Neural cell (in vitro differentiated cells): ENCODE measurements at regions not wholly inside any gene's neighbourhood (a gene's known extent, or its start where the extent isn't known, plus 50 kb on each side); places are given as distances from the start of the nearest gene placed in this dataset.

ENCODE experiments used
- H2AFZ ChIP-seq: fragments of 200-600, 300-800 bp; sonication (generic), shearing (Covaris generic); 2 replicates; pipeline ENCODE4 v1.6.0; 2014; ENCODE audit warnings: low read depth, mild to moderate bottlenecking, antibody characterized with exemption, low read length, moderate library complexity
- H3F3A ChIP-seq: fragments of 200-600 bp; shearing (Covaris generic); 2 replicates; pipeline ENCODE4 v1.6.1; 2016; ENCODE audit warnings: mild to moderate bottlenecking, moderate library complexity, mixed read lengths, antibody characterized with exemption, low read length; ENCODE audit not compliant: insufficient read depth, poor library complexity, severe bottlenecking
- H3K27ac ChIP-seq: fragments of 200-600, 300-800 bp; sonication (generic), shearing (Covaris generic); 2 replicates; pipeline ENCODE4 v1.5.1; 2014; ENCODE audit warnings: mild to moderate bottlenecking, low read length, moderate library complexity
- H3K27me3 ChIP-seq: fragments of 300-800, 200-600 bp; sonication (generic), shearing (Covaris generic); 2 replicates; pipeline ENCODE4 v1.6.0; 2014; ENCODE audit warnings: mild to moderate bottlenecking, low read depth, low read length, moderate library complexity; ENCODE audit not compliant: insufficient read depth
- H3K36me3 ChIP-seq: fragments of 300-800, 200-600 bp; sonication (generic), shearing (Covaris generic); 2 replicates; pipeline ENCODE4 v1.5.1; 2014; ENCODE audit warnings: mild to moderate bottlenecking, antibody characterized with exemption, low read length, moderate library complexity; ENCODE audit not compliant: insufficient read depth
- H3K4me2 ChIP-seq: fragments of 300-800, 200-600 bp; sonication (generic), shearing (Covaris generic); 2 replicates; pipeline ENCODE4 v1.6.0; 2014; ENCODE audit warnings: mild to moderate bottlenecking, low read length
- H3K4me3 ChIP-seq: fragments of 300-800, 200-600 bp; sonication (generic), shearing (Covaris generic); 2 replicates; pipeline ENCODE4 v1.5.1; 2014; ENCODE audit warnings: mild to moderate bottlenecking, low read length, moderate library complexity
- H3K79me2 ChIP-seq: fragments of 200-600 bp; shearing (Covaris generic); replicated peaks from 2 replicates; pipeline ENCODE4 v1.6.0; 2014; ENCODE audit warnings: mild to moderate bottlenecking, low read length, moderate library complexity; ENCODE audit not compliant: insufficient read depth
- H3K9ac ChIP-seq: fragments of 300-800, 200-600 bp; sonication (generic), shearing (Covaris generic); 2 replicates; pipeline ENCODE4 v1.6.1; 2016; ENCODE audit warnings: mild to moderate bottlenecking, low read length, mixed read lengths
- H3K9me2 ChIP-seq: fragments of 200-600 bp; shearing (Covaris generic); 2 replicates; pipeline ENCODE4 v1.6.1; 2016; ENCODE audit warnings: mild to moderate bottlenecking, low read length, mixed read lengths; ENCODE audit not compliant: insufficient read depth
- H3K9me3 ChIP-seq: fragments of 200-600, 300-800 bp; sonication (generic), shearing (Covaris generic); 2 replicates; pipeline ENCODE4 v1.6.1; 2016; ENCODE audit warnings: mild to moderate bottlenecking, mixed run types, low read length, moderate library complexity, mixed read lengths
- H4K20me1 ChIP-seq: fragments of 200-600 bp; shearing (Covaris generic); 2 replicates; pipeline ENCODE4 v1.6.1; 2016; ENCODE audit warnings: mild to moderate bottlenecking, mixed run types; ENCODE audit not compliant: insufficient read depth
- EP300 ChIP-seq: fragments of 450-650 bp; conservative IDR thresholded peaks from 2 replicates; pipeline ENCODE4 v1.6.1; 2014; ENCODE audit warnings: antibody characterized with exemption, mild to moderate bottlenecking, moderate library complexity; ENCODE audit not compliant: poor library complexity, severe bottlenecking
- EZH2 ChIP-seq: fragments of 200-600, 300-800 bp; shearing (Covaris generic), sonication (generic); IDR thresholded peaks from 2 replicates; pipeline ENCODE4 v1.6.1; 2014; ENCODE audit warnings: antibody characterized with exemption, low read length, borderline replicate concordance, mild to moderate bottlenecking; ENCODE audit not compliant: insufficient read depth, poor library complexity, severe bottlenecking
- MXI1 ChIP-seq: fragments of 450-650 bp; conservative IDR thresholded peaks from 2 replicates; pipeline ENCODE4 v1.6.1; 2014; ENCODE audit warnings: antibody characterized with exemption, mild to moderate bottlenecking; ENCODE audit not compliant: poor library complexity, severe bottlenecking
- POLR2AphosphoS5 ChIP-seq: IDR thresholded peaks from 2 replicates; pipeline ENCODE4 v1.6.1; 2012
- RAD21 ChIP-seq: fragments of 450-650 bp; conservative IDR thresholded peaks from 2 replicates; pipeline ENCODE4 v1.6.1; 2014; ENCODE audit warnings: antibody characterized with exemption, mild to moderate bottlenecking, moderate library complexity
- REST ChIP-seq: IDR thresholded peaks from 2 replicates; pipeline ENCODE4 v1.6.1; 2012; ENCODE audit warnings: borderline replicate concordance
- SMC3 ChIP-seq: fragments of 450-650 bp; conservative IDR thresholded peaks from 2 replicates; pipeline ENCODE4 v1.6.1; 2014; ENCODE audit warnings: antibody characterized with exemption, mild to moderate bottlenecking, moderate library complexity; ENCODE audit not compliant: poor library complexity
- TAF1 ChIP-seq: IDR thresholded peaks from 2 replicates; pipeline ENCODE4 v1.6.1; 2012; ENCODE audit warnings: low read depth
- TF ChIP-seq, protein P1 (sequence below): fragments of 450-650 bp; IDR thresholded peaks from 2 replicates; pipeline ENCODE4 v1.5.1; 2014; ENCODE audit warnings: antibody characterized with exemption, mild to moderate bottlenecking, moderate library complexity; ENCODE audit not compliant: poor library complexity, severe bottlenecking

- TF ChIP-seq EP300: no peak
- no peak for TF ChIP-seq SMC3
- no peak for TF ChIP-seq MXI1
- Histone ChIP-seq H3K27me3 (no peaks in the 10 kb centered on the region), H3K4me2 (no peak overlapping the region), H3K9me3 (no peaks in the 10 kb centered on the region), H3K9me2 (no peaks in the 10 kb centered on the region), H3K36me3 (no peaks in the 10 kb centered on the region), H4K20me1 (no peaks in the 10 kb centered on the region), H3F3A (no peaks in the 10 kb centered on the region), H3K27ac (no peak overlapping the region), H2AFZ (no peak overlapping the region), H3K4me3 (no peak overlapping the region), H3K79me2 (no peaks in the 10 kb centered on the region), H3K9ac (no peak overlapping the region)
Observed at GRCh38 chr11:91755526-91755925, 469.1 kb upstream of the FAT3 start.

DNA sequence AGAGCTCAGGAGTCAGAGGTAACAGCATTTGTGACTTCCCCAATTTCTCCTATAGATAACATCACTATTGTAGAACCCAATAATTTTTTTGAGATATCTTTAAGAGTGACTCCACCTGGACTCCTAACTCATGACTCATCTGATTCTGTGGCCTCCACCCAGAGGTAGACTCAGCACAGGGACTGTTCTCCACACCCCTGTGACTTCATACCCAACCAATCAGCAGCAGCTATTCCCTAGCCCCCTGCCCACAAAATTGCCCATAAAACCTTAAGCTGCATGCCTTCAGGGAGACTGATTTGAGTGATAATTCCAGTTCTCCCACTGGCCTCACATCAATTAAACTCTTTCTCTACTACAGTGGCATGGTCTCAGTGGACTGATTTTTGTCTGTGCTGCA, 475.4 kb upstream of the FAT3 start:
- no peaks in the 10 kb centered on the region for H3F3A ChIP-seq
- no peaks in the 10 kb centered on the region for H3K36me3 ChIP-seq
- H3K27me3 ChIP-seq: no peaks in the 10 kb centered on the region
- no peaks in the 10 kb centered on the region for H3K9me2 ChIP-seq
- no peak overlapping the region for H2AFZ ChIP-seq
- H3K4me3 ChIP-seq: no peak overlapping the region
- no peak overlapping the region for H3K9ac ChIP-seq
- H4K20me1 ChIP-seq: no peaks in the 10 kb centered on the region
- no peaks in the 10 kb centered on the region for H3K79me2 ChIP-seq
- H3K9me3 ChIP-seq: no peaks in the 10 kb centered on the region
- no peak for TF ChIP-seq EP300
- TF ChIP-seq RAD21: no peak
- no peak for TF ChIP-seq REST
- no peak for TF ChIP-seq EZH2
- TF ChIP-seq TAF1: no peak
- TF ChIP-seq SMC3: no peak
- TF ChIP-seq POLR2AphosphoS5: no peak
- TF ChIP-seq, protein P1, sequence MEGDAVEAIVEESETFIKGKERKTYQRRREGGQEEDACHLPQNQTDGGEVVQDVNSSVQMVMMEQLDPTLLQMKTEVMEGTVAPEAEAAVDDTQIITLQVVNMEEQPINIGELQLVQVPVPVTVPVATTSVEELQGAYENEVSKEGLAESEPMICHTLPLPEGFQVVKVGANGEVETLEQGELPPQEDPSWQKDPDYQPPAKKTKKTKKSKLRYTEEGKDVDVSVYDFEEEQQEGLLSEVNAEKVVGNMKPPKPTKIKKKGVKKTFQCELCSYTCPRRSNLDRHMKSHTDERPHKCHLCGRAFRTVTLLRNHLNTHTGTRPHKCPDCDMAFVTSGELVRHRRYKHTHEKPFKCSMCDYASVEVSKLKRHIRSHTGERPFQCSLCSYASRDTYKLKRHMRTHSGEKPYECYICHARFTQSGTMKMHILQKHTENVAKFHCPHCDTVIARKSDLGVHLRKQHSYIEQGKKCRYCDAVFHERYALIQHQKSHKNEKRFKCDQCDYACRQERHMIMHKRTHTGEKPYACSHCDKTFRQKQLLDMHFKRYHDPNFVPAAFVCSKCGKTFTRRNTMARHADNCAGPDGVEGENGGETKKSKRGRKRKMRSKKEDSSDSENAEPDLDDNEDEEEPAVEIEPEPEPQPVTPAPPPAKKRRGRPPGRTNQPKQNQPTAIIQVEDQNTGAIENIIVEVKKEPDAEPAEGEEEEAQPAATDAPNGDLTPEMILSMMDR: no peak
- no peak for TF ChIP-seq MXI1
- no peak overlapping the region for H3K27ac ChIP-seq
- no peak overlapping the region for H3K4me2 ChIP-seq

DNA sequence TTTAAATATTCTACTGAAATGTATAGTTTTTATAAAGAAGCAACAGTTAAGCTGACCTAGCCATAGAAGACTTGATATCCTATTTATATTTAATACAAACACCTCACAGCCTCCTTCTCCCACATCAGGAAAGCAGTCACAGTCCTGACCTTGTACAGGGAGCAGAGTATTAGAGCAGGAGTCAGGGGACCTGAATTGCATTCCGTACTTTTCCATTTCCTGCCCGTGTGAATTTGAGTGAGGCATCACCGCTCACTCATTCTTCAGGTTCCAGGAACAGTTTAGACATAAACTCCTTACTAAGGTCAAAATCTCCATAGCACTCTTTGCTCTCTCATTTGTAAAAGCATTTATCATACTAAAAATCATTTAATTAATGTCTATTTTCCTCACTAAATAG, 482.5 kb upstream of the FAT3 start:
- TF ChIP-seq MXI1 (no peak), POLR2AphosphoS5 (no peak), TAF1 (no peak), SMC3 (no peak), EP300 (no peak), REST (no peak), RAD21 (no peak), EZH2 (no peak)
- TF ChIP-seq, protein P1: no peak
- Histone ChIP-seq H3K4me3 (no peak overlapping the region), H3F3A (no peaks in the 10 kb centered on the region), H3K79me2 (no peaks in the 10 kb centered on the region), H3K36me3 (no peaks in the 10 kb centered on the region), H3K27me3 (no peaks in the 10 kb centered on the region), H3K9ac (no peak overlapping the region), H3K4me2 (no peak overlapping the region), H3K27ac (no peak overlapping the region), H3K9me3 (no peaks in the 10 kb centered on the region), H3K9me2 (no peaks in the 10 kb centered on the region), H2AFZ (no peak overlapping the region), H4K20me1 (no peaks in the 10 kb centered on the region)
